Ishikawa (cell line): ENCODE measurements at regions not wholly inside any gene's neighbourhood (a gene's known extent, or its start where the extent isn't known, plus 50 kb on each side); places are given as distances from the start of the nearest gene placed in this dataset.

ENCODE experiments used
- CEBPB ChIP-seq: IDR thresholded peaks from 2 replicates; pipeline ENCODE4 v1.6.1; 2012
- CREB1 ChIP-seq: IDR thresholded peaks from 2 replicates; pipeline ENCODE4 v1.6.1; 2012; ENCODE audit warnings: low read depth
- EGR1 ChIP-seq: IDR thresholded peaks from 2 replicates; pipeline ENCODE4 v1.6.1; 2012
- EP300 ChIP-seq: IDR thresholded peaks from 2 replicates; pipeline ENCODE4 v1.6.1; 2012; ENCODE audit warnings: borderline replicate concordance
- FOXM1 ChIP-seq: IDR thresholded peaks from 2 replicates; pipeline ENCODE4 v1.6.1; 2012; ENCODE audit warnings: low read depth, borderline replicate concordance
- NFIC ChIP-seq: IDR thresholded peaks from 2 replicates; pipeline ENCODE4 v1.6.1; 2012
- RAD21 ChIP-seq: IDR thresholded peaks from 2 replicates; pipeline ENCODE4 v1.6.1; 2012; ENCODE audit warnings: low read depth
- TAF1 ChIP-seq: IDR thresholded peaks from 2 replicates; pipeline ENCODE4 v1.6.1; 2012; ENCODE audit warnings: low read depth, mild to moderate bottlenecking
- TCF12 ChIP-seq: IDR thresholded peaks from 2 replicates; pipeline ENCODE4 v1.6.1; 2012; ENCODE audit warnings: low read depth
- TEAD4 ChIP-seq: IDR thresholded peaks from 2 replicates; pipeline ENCODE4 v1.6.1; 2012
- USF1 ChIP-seq: IDR thresholded peaks from 2 replicates; pipeline ENCODE4 v1.6.1; 2012
- YY1 ChIP-seq: IDR thresholded peaks from 2 replicates; pipeline ENCODE4 v1.6.1; 2012; ENCODE audit warnings: low read depth
- ZBTB7A ChIP-seq: IDR thresholded peaks from 2 replicates; pipeline ENCODE4 v1.6.1; 2012; ENCODE audit warnings: low read depth
- TF ChIP-seq, protein P1 (sequence below): IDR thresholded peaks from 2 replicates; pipeline ENCODE4 v1.6.1; 2012; ENCODE audit warnings: low read depth, mild to moderate bottlenecking
- TF ChIP-seq, protein P2 (sequence below): IDR thresholded peaks from 2 replicates; pipeline ENCODE4 v1.6.1; 2012

GRCh38 chr7:136033413-136034031 lies 56.4 kb upstream of the MTPN start:
- TF ChIP-seq EP300 (no peak), TCF12 (no peak), CREB1 (no peak), EGR1 (no peak), TEAD4 (no peak), CEBPB (no peak), YY1 (no peak), USF1 (no peak), FOXM1 (no peak), TAF1 (no peak), NFIC (no peak), RAD21 (no peak), ZBTB7A (no peak)
- TF ChIP-seq, protein P1, sequence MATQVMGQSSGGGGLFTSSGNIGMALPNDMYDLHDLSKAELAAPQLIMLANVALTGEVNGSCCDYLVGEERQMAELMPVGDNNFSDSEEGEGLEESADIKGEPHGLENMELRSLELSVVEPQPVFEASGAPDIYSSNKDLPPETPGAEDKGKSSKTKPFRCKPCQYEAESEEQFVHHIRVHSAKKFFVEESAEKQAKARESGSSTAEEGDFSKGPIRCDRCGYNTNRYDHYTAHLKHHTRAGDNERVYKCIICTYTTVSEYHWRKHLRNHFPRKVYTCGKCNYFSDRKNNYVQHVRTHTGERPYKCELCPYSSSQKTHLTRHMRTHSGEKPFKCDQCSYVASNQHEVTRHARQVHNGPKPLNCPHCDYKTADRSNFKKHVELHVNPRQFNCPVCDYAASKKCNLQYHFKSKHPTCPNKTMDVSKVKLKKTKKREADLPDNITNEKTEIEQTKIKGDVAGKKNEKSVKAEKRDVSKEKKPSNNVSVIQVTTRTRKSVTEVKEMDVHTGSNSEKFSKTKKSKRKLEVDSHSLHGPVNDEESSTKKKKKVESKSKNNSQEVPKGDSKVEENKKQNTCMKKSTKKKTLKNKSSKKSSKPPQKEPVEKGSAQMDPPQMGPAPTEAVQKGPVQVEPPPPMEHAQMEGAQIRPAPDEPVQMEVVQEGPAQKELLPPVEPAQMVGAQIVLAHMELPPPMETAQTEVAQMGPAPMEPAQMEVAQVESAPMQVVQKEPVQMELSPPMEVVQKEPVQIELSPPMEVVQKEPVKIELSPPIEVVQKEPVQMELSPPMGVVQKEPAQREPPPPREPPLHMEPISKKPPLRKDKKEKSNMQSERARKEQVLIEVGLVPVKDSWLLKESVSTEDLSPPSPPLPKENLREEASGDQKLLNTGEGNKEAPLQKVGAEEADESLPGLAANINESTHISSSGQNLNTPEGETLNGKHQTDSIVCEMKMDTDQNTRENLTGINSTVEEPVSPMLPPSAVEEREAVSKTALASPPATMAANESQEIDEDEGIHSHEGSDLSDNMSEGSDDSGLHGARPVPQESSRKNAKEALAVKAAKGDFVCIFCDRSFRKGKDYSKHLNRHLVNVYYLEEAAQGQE, result no peak
- TF ChIP-seq, protein P2, sequence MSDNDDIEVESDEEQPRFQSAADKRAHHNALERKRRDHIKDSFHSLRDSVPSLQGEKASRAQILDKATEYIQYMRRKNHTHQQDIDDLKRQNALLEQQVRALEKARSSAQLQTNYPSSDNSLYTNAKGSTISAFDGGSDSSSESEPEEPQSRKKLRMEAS, result no peak

DNA sequence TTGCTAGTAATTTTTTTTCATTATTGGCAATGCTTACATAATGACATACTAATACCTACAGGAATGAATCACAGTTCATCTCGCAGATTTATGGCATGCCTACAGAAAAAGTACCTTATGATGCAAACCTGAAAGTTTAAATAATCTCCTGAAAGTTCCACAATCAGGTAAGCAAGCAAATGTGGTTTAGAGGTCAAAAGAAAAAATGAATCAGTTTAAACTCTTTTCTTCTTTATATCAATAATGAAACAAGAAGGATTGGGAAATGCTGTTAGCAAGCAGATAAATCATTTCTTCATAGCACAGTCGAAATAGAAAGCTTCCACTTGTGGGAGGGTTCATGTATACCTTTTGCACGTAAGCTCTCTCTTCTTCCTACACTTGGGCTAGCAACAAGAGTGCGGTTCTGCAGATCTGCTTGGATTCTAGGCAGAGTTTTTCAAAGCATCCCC lies 53.7 kb upstream of the MTPN start:
- TF ChIP-seq TAF1 (no peak), FOXM1 (no peak), CREB1 (no peak), USF1 (no peak), TCF12 (no peak), EGR1 (no peak), NFIC (no peak), TEAD4 (no peak)
- TF ChIP-seq, protein P1, result no peak

GRCh38 chr7:136030330-136030729 lies 53.2 kb upstream of the MTPN start:
- TF ChIP-seq TCF12 (no peak), TAF1 (no peak), CEBPB (no peak), NFIC (no peak), EGR1 (no peak), EP300 (no peak), FOXM1 (no peak), CREB1 (no peak), TEAD4 (no peak), ZBTB7A (no peak), USF1 (no peak), YY1 (no peak), RAD21 (no peak)
- TF ChIP-seq, protein P2, result no peak
- TF ChIP-seq, protein P1, result no peak

DNA sequence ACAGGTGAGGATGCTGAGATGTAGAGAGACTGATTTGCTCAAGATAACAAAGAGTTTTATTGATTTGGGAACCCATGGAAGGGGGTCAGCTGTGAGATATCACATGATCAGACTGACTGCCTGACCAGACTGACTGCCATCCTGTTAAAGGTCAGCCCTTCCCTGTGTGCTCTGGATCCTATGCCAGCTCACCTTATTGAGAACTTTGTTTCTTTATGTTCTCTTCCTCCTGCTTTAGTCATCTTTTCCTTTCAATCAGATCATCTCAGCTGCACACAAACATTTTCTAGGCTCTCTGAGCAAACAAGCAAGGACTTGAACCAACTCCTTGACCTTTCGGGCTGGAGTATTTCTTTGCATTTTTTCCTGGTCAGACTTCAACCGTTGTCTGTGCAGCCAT lies 50.0 kb upstream of the MTPN start:
- no peak for TF ChIP-seq EGR1
- TF ChIP-seq, protein P1, result no peak
- no peak for TF ChIP-seq EP300
- no peak for TF ChIP-seq FOXM1
- no peak for TF ChIP-seq CEBPB
- no peak for TF ChIP-seq NFIC
- TF ChIP-seq RAD21, result no peak
- TF ChIP-seq, protein P2, result no peak
- no peak for TF ChIP-seq YY1
- TF ChIP-seq CREB1, result no peak
